HFFc6 (cell line): ENCODE measurements at regions not wholly inside any gene's neighbourhood (a gene's known extent, or its start where the extent isn't known, plus 50 kb on each side); places are given as distances from the start of the nearest gene placed in this dataset.

Experiments used
- DNase-seq: peaks from one replicate; pipeline ENCODE4 v3.0.0-alpha.2; 2018
- H3K27ac Mint-ChIP-seq: 2 replicates; pipeline ENCODE4 v1.8.0; 2020; ENCODE audit warnings: mild to moderate bottlenecking, mixed read lengths
- H3K27me3 Mint-ChIP-seq: 2 replicates; pipeline ENCODE4 v1.8.0; 2021; ENCODE audit warnings: mild to moderate bottlenecking, moderate library complexity, mixed read lengths; ENCODE audit not compliant: insufficient read depth
- H3K36me3 Mint-ChIP-seq: 2 replicates; pipeline ENCODE4 v1.8.0; 2021; ENCODE audit warnings: low read depth, mixed read lengths
- H3K4me1 Mint-ChIP-seq: 2 replicates; pipeline ENCODE4 v1.8.0; 2020; ENCODE audit warnings: low read depth, mixed read lengths
- H3K4me3 Mint-ChIP-seq: 2 replicates; pipeline ENCODE4 v1.8.0; 2020; ENCODE audit warnings: mild to moderate bottlenecking, moderate library complexity, mixed read lengths
- H3K9me3 Mint-ChIP-seq: 2 replicates; pipeline ENCODE4 v1.8.0; 2020; ENCODE audit warnings: mild to moderate bottlenecking, mixed read lengths
- TF ChIP-seq, protein P1 (sequence below): fragments of 200-600 bp; sonication (generic); IDR thresholded peaks from 2 replicates; pipeline ENCODE4 v1.5.0; 2021; ENCODE audit warnings: antibody characterized with exemption, mild to moderate bottlenecking

DNA sequence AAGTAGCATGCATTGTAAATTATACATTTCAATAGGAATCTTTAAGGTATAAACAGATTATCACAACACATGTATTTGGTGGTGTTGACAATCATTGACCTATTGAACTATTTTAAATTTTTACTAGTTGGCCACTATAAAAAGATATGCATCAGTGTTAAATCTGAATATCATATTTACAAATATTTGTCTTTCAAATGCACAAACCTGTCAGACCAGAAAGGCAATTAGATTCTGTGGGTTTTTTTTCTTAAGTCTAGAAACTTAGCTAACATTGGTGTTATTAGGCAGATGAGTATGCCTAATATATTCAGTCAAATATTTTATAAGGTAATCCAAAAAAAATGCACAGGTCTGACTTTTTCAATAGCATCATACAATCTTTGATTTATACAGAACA lies 241.4 kb upstream of the DGKB start:
- H3K27me3 Mint-ChIP-seq = no peaks in the 10 kb centered on the region
- H3K9me3 Mint-ChIP-seq = no peaks in the 10 kb centered on the region
- no peaks in the 10 kb centered on the region for H3K36me3 Mint-ChIP-seq
- H3K27ac Mint-ChIP-seq = no peak overlapping the region
- H3K4me3 Mint-ChIP-seq = no peak overlapping the region
- H3K4me1 Mint-ChIP-seq = no peaks in the 10 kb centered on the region
- TF ChIP-seq, protein P1, sequence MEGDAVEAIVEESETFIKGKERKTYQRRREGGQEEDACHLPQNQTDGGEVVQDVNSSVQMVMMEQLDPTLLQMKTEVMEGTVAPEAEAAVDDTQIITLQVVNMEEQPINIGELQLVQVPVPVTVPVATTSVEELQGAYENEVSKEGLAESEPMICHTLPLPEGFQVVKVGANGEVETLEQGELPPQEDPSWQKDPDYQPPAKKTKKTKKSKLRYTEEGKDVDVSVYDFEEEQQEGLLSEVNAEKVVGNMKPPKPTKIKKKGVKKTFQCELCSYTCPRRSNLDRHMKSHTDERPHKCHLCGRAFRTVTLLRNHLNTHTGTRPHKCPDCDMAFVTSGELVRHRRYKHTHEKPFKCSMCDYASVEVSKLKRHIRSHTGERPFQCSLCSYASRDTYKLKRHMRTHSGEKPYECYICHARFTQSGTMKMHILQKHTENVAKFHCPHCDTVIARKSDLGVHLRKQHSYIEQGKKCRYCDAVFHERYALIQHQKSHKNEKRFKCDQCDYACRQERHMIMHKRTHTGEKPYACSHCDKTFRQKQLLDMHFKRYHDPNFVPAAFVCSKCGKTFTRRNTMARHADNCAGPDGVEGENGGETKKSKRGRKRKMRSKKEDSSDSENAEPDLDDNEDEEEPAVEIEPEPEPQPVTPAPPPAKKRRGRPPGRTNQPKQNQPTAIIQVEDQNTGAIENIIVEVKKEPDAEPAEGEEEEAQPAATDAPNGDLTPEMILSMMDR = no peak
- no peak for DNase-seq

DNA sequence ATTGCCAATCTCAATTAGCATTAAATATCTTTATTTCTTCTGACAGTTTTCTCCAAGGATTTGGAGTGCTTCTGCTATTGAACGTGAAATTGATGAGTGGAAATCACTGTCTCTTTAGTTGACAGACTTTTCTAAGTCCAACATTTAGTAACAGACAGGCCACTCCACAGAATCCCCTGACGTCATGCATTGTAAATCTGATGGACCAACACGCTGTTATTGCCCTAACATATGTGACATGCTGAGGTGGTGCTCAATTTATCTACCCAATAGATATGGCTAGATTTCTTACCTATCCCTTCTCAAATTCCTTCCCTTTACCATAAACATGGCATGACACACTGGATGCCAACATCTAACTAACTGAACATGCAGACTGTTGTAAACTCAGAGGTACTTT lies 240.6 kb upstream of the DGKB start:
- TF ChIP-seq, protein P1 = no peak
- Mint-ChIP-seq H3K4me3 (no peak overlapping the region), H3K9me3 (no peaks in the 10 kb centered on the region), H3K27me3 (no peaks in the 10 kb centered on the region), H3K36me3 (no peaks in the 10 kb centered on the region), H3K27ac (no peak overlapping the region), H3K4me1 (no peaks in the 10 kb centered on the region)
- no peak for DNase-seq

- no peaks in the 10 kb centered on the region for H3K9me3 Mint-ChIP-seq
- TF ChIP-seq, protein P1 = no peak
- H3K4me3 Mint-ChIP-seq = no peak overlapping the region
- H3K4me1 Mint-ChIP-seq = peaks cover 19% of the 10 kb centered on the region
- H3K27ac Mint-ChIP-seq = no peak overlapping the region
- no peaks in the 10 kb centered on the region for H3K27me3 Mint-ChIP-seq
- no peaks in the 10 kb centered on the region for H3K36me3 Mint-ChIP-seq
- no peak for DNase-seq
These were observed 237.9 kb upstream of the DGKB start for GRCh38 chr7:15140431-15140830.

DNA sequence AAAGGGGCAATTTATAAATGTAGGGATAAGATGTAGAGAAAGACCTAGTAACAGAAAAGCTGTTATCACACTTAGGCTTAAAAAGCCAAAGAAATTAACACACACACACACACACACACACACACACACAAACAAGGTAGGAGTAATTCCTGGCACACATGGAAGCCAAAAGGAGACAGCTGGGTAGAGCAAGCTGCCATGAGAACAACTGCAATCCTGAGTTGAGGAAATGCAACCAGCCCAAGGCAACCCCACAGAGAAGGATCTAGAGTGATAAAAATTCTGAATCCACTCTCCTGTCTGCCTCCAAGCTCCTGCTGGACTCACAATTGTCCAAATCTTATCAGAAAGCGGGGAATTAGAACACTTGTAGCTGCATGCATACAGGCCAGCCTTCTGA lies 229.1 kb upstream of the DGKB start:
- Mint-ChIP-seq H3K36me3 (no peaks in the 10 kb centered on the region), H3K4me1 (peaks cover 7% of the 10 kb centered on the region), H3K9me3 (no peaks in the 10 kb centered on the region), H3K27ac (no peak overlapping the region), H3K27me3 (no peaks in the 10 kb centered on the region), H3K4me3 (no peak overlapping the region)
- TF ChIP-seq, protein P1 = no peak
- DNase-seq = no peak

GRCh38 chr7:15130666-15131541 lies 228.4 kb upstream of the DGKB start:
- H3K9me3 Mint-ChIP-seq = no peaks in the 10 kb centered on the region
- no peaks in the 10 kb centered on the region for H3K27me3 Mint-ChIP-seq
- H3K4me1 Mint-ChIP-seq = no peaks in the 10 kb centered on the region
- no peaks in the 10 kb centered on the region for H3K36me3 Mint-ChIP-seq
- TF ChIP-seq, protein P1 = no peak
- H3K4me3 Mint-ChIP-seq = no peak overlapping the region; the same call in 1 of the 2 replicates
- DNase-seq = peak; percentile 47
- H3K27ac Mint-ChIP-seq = no peak overlapping the region
